ENCODE measurements at regions not wholly inside any gene's neighbourhood (a gene's known extent, or its start where the extent isn't known, plus 50 kb on each side); places are given as distances from the start of the nearest gene placed in this dataset.
"Not testable (repeated sequence)": the region's sequence is repeated elsewhere in the genome, so short reads cannot be mapped to it uniquely, and the experiment has no call there.

GRCh38 chr11:42822188-42822587 is 489.6 kb upstream of the API5 start:
- TF ChIP-seq CTCF (IDR thresholded peaks at IDR 0.05 in 4 of 5, conservative IDR thresholded peaks at IDR 0.05 in 1 of 5); POLR2A (IDR thresholded peaks at IDR 0.05): not testable (repeated sequence)
